A673 (cell line): ENCODE measurements at regions not wholly inside any gene's neighbourhood (a gene's known extent, or its start where the extent isn't known, plus 50 kb on each side); places are given as distances from the start of the nearest gene placed in this dataset.

Experiments
- CTCF ChIP-seq: fragments of 300-800, 200-600 bp; sonication (generic); conservative IDR thresholded peaks from 2 replicates; pipeline ENCODE4 v1.5.1; 2017; ENCODE audit warnings: low read depth, mild to moderate bottlenecking, antibody characterized with exemption, low read length, moderate library complexity, mixed read lengths
- EZH2 ChIP-seq: fragments of 200-600 bp; sonication (generic); IDR thresholded peaks from 2 replicates; pipeline ENCODE4 v1.6.1; 2017; ENCODE audit warnings: borderline replicate concordance, low read depth, mild to moderate bottlenecking, mixed read lengths, antibody characterized with exemption, low read length; ENCODE audit not compliant: poor library complexity, severe bottlenecking

GRCh38 chr10:23581906-23582450, 143.1 kb downstream of the OTUD1 start:
- no peak for TF ChIP-seq CTCF
- TF ChIP-seq EZH2: no peak
